T-helper 1 cell (primary cell): ENCODE measurements at regions not wholly inside any gene's neighbourhood (a gene's known extent, or its start where the extent isn't known, plus 50 kb on each side); places are given as distances from the start of the nearest gene placed in this dataset.
"Not testable (repeated sequence)": the region's sequence is repeated elsewhere in the genome, so short reads cannot be mapped to it uniquely, and the experiment has no call there.

ENCODE experiments used
- DNase-seq, 5 donors: peaks; one replicate each; pipeline ENCODE4 v3.0.0-alpha.2; 2012 to 2020

DNA sequence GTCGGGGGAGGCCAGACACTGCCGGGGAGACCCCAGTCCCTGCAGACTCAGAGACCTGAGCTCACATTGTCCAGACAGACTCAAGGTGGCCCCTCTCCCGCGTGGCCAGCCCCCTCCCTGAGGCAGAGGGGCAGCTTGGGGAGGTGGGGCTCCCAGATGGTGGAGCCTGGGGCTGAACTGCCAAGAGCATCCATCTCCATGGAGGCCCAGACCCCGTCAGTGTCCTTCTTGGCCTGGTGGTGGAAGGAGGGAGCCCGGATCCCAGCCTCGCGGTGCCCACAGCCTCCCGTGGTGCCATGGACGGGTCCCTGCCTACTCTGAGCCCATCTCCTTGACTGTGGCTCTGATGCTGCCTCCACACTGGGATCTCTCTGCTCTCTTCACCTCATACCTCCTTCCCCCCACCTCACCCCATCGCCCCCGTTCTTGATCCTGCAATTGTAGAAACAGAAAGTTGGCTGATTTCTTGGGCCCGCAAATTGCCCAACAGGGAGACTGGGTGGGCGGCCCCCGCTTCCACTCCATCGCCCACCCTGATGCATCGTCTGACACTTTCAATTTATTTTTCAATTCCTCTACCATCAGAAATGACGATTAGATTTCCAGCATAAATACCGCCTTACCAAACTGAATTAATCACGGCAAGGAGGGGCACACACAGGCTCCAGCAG, 348.9 kb downstream of the MATN1 start:
- DNase-seq: no peak

DNA sequence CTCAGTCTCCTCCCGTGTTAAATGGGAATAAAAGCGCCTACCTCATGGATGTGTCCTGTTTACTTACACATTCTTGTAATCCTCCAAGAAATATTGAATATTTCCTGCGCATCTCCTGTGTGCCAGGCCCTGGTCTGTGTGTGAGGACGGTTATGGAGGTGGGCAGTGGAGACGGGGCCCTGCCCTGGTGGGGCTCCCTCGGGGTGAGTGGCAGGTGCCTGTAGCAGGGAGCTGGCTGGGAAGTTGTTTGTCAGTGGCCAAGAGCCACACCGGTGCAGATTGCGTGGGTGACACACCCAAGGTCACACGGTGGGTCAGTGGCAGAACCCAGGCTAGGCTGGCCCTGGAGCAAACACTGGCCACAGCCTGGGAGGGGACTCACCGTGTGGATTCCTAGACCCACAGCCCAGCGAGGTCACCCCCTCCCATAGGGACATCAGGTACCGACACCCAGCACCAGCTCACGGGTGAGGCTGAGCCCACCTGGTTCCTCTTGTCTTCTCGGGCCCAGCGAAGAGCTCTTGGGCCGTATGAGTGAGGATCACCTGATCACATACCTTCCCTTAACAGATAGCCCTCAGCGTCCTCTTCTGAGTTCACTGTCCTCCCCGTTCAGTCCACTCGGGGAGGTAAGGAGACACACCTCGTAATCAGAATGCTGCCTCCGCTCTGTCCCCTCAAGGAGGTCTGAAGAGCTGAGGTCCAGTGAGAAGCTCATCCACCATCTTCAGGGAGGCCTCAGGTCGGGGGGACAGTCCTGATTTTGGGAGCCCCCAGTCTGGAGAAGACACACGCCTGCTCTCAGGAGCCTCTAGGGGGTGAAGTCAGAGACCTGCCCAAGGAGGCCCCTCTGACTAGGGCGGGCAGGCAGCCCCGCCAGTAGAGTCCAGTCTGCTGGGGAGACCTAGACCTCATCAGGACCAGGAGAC, 349.6 kb downstream of the MATN1 start:
- DNase-seq: no peak

DNA sequence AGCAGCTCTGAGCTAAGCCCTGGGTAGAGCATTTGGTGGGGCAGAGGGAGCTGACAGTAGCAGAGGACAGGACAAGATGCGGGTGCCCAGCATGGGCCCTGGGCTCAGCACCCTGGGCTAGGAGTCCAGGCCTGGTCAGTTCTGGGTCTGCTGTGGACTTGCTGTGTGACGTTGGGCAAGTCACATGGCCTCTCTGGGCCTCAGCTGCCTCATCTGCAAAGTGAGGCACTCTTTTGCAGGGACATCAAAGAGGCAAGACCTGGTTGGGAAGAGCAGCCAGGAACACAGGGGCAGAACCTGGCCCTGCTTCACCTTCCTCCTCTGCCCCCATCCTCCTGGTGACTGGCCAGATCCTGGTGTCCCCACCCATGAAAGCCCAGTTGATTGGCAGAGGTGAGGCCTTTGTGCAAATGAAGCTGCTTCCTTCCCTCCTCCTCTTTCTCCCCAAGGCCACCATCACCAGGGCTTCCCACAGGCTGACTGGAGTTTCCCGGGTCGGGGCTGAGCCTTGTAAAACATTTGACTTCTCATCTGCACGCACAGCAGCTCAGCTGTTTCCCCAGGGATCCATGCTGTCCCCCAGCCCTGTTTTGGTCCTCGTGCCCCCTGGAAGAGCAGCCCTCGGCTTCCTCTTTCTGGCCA, 350.5 kb downstream of the MATN1 start:
- DNase-seq: no peak

DNA sequence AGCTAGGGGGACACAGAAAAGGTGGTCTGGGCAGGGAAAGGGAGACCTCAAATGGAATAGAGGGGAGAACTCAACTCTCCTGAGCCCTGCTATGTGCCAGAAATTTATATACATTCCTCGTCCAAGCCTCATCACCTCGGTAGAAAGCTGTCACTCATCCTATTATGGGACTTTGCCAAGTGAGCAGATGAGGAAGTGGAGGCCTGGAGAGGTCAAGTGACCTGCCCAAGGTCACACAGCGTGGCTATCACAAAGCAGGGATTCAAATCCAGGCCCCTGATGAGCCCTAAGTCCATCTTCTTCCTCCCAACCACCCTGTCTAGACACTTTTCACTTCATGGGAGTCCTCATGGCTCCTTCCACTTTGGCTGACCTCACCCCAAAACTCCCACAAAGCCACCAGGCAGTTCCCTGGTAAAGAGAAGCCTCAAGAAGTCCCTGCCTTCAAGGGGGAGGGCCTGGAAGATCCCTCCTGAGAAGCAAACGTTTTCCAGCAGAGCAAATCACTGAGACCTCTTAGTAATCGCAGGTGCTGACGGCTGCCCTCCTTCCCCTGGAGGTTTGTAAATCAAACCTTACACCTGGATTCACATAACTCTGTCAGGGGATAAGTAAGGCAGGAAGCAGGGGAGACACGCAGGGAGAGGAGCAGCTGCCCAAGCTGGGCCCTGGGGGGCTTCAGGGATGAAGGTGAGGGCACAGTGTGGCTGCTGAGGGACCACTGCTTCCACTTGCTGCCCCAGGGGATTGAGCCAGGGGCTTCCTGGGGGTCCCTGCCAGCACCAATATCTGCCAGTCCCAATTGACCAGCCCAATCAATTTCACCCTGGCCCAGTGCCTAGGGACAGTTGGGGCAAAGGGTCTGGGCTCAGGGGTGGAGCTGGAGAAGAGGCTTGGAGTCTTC, 351.2 kb downstream of the MATN1 start:
- DNase-seq: no peak

DNA sequence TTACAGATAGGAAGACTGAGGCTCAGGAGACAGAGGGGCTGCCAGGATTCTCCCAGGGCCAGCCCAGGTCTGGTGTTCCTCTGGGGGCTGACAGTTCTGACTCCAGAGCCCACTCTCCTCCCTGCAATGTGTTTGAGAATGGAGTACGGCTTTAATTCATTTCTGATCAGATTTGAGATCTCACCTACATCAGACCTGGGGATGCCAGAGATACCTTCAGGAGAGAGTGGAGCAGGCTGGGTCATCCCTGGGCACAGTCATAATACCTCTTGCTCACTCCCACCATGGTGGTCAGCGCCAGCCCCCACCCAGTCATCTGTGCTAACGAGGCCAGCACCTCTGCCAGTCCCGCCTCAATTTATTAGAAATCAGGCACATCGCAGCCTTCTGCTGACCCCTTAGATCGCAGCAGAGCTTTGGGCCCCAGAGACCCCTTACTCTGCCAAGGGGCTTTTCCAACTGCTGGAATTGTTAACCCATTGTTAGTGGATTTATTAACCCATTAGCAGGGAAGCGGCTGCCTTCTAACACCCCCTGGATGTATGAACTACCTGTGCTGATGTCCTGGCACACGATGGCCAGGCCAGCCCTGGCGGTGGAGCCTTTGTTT, 352.1 kb downstream of the MATN1 start:
- no peak for DNase-seq

DNA sequence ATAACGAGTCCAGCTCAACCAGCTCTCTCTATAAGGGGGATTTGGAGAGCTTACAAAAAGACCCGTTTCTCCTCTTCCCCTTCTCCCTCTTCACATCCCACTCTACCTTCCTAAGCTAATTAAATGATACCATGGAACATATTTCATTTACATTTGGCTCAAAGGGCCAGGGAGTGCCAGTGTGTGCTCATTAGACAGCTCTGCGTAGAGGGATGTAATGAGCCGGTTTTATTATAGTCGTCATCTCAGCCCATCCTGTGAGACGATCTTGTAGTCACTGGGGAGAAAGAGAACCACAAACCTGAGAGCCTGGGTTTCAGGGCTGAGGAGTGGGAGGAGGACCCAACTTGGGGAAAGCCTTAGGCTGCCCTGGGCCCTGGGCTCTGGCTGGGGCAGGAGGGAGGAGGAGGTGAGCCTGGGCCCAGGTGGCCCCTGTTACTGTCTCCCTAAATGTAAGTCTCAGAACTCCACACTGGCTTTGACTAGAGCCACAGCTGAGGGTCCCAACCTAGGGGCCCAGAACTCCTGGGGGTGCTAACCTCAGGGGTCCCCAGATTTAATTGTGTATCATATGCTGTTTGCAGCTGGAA, 354.6 kb downstream of the MATN1 start:
- no peak for DNase-seq

DNA sequence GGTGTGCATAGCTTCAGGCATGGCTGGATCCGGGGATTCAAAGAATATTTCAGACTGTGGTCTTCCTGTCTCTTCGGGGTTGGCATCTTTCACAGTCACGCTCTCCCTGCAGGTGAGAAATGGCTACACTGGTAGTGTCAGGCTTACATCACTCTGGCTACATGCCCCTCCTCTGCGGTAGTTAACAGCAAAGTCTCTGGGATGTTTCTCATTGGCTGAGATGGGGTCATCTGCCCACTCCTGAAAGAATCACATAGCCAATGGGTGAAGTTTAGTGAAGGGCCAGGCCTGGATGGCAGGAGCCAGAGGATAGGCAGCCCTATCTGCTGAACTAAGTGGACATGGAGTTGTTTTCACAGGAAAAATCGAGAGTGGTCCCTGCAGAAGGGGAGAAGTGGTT, 356.5 kb downstream of the MATN1 start:
- no peak for DNase-seq

DNA sequence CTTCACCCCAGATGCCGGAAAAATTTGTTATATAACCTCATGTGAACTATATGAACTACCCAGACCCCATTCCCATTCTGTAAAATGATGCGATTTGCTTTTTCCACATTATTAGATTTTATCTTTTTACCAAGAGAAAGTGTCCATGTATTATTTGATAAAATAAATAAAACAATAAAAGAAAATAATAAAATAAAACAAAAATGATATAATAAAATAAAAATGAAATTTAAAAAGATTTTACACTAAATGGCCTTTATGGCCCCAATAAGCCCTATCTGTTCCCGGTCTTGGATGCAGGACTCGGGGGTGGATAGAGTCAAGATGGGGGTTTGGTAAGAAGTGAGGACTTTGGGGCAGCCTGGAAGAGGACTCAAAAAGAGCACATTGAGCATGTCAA, 357.2 kb downstream of the MATN1 start:
- DNase-seq: no peak

DNA sequence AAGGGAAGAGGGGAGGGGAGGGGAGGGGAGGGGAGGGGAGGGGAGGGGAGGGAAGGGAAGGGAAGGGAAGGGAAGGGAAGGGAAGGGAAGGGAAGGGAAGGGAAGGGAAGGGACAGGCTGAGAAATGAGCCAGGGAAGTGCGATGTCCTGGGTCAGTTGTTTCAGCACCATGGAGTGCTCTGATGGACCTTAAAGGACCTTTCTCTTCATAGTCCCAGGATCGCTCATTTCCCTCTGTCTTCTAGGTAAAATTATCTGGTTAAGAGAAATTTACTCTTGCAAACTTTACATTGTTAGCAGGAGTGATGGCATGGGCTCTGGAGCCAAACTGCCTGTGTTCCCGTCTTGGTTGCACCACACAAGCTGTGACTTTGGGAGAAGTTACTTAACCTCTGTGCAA, 357.8 kb downstream of the MATN1 start:
- no peak for DNase-seq

DNA sequence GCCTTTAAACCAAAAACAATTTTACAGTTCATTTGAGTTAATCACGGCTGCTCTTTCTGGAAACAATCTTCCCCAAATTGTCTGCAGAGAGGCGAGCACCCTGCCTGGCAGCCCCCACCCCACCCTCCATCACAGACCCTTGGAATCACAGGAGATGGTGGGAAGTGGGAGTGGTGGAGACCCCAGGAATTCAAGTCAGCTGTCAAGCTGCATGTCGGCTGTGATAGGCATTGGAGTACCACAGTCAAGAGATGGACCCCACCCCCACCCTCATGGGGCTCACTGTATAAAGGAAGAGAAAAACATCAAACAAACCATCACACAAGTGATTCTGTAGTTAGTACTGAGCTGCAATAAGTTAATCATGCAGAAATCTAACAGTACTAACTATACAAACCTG, 360.4 kb downstream of the MATN1 start:
- no peak for DNase-seq

DNA sequence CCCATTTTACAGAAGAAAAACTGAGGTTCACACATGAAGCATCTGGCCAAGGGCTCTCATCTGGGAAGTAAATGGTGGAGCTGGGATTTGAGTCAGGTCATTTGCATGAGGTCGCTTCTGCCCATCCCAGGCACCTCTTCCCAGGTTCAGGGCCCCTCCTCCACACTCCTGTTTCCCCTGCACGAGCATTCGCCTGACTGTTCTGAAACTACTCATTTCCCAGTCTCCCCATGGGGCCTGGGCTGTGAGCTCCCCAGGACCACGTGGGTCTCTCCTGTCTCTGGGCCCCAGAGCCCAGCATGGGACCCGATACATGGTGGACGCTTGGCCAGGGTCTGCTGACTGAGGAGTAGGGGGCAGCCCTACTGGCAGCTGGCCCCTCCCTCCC, 360.8 kb downstream of the MATN1 start:
- DNase-seq: no peak

DNA sequence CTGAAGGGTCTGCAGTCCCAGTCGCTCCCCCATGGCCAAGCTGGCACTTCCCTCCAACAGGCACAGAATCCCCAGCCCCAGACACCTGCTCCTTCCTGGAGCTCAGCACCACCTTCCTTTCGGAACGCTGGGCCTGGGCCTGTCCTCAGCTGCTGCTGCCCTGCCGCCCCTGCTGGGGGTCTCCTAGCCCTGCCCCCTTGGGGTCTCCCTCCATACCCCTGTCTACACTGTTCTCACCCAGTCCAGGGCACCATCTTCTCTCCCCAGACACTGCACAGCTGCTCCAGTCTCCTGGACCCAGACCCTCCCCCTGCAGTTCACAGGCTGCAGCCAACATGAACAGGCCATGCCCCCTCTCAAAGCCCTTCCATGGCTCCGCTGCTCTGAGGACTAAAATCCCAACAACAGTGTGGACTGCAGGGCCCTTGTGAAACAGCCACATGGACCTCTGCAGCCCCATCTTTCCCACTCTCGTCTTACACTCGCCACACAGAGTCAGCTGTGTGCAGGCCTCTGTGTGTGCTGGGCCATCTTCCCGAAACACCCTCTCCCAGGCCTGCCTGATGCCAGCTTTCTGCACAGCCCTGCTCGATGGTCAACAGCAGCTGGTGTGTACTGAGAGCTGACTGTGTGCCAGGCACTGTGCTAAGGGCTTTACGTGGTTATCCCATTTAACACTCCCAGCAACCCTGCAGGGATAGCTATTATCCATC, 361.3 kb downstream of the MATN1 start:
- not testable (repeated sequence) for DNase-seq

DNA sequence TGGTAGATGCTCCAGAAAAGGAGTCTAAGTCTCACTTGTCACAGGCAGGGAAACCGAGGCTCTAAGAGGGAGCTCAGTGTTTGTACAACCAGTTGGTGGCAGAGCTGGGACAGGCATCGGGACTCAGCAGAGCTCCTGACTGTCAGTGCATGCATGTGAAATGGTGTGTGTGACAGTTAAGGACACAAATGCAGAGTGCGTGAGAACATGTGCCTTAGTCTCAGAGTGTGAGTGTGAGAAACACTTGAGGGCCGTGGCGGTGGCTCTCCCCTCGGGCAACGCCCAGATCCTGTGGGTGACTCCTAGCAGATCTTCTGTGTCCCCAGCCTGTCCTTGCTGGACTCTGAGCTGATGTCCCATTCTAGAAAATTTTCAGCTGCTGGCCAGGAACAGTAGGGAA, 362.6 kb downstream of the MATN1 start:
- no peak for DNase-seq

DNA sequence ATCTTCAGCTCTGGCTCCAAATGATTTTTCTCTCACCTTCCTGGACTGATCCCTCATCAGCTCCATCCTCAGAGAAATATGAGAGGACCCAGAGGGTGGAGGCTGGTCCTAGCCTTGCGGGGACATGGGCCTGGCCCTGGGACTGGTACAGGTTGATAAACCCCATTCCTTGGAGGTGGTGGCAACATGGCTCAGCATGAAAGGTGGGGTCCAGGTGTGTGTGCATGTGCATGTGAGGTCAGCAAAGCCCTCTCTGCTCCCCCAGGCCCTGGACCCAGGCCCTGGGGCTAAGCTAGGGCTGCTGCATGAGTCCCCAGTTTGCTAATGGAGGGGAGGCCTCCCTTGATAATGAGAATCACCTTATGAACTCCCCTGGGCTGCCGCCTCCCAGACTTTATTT, 363.1 kb downstream of the MATN1 start:
- DNase-seq: no peak

DNA sequence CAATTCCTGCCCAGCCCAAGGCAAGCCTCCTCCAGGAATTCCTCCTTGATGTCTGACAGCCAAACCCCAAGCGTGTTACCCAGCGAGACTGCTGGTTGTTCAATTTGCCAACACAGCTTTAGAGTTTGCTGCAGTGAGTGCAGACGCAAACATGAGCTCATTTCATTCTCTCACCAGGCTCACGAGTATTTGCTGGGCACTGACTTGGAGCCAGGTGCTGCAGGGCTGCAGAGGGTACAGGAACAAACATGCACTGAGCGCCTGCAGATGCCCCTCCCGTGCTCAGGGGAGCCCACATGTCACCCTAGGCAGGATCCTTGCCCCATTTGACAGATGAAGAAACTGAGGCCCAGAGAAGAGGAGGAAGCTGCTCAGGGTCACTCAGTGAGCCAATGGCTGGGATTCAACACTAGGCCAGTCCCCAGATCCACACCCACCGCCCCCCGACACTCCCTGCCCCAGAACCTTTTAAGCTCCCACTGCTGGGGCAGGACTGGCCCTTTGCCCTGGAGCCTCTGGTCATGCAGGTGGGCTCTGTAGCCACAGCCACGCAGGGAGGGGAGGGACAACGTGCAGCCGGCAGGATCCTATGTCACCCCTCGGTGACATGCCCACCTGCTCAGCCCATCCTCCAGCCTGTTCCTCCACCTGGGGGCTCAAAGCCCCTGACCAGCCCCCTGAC, 363.7 kb downstream of the MATN1 start:
- DNase-seq: no peak

DNA sequence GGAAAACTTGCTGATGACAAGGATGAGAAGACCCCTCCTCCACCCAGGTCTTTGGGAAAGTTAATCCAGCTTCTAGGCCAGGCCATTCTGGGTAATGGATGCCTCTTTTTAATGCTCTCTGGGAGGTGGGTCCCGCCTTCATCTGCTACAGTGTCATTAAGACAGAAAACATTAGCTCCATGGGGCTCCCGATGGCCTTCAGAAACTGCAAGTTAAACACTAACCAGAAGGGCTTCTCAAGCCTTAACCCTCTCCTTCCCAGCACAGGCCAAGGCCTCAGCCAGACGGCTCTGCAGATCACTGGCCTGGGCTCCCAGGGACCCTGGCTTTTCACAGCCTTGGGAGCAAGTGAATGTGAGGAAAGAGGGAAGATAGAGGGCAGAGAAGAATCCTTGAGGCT, 364.9 kb downstream of the MATN1 start:
- DNase-seq: no peak

DNA sequence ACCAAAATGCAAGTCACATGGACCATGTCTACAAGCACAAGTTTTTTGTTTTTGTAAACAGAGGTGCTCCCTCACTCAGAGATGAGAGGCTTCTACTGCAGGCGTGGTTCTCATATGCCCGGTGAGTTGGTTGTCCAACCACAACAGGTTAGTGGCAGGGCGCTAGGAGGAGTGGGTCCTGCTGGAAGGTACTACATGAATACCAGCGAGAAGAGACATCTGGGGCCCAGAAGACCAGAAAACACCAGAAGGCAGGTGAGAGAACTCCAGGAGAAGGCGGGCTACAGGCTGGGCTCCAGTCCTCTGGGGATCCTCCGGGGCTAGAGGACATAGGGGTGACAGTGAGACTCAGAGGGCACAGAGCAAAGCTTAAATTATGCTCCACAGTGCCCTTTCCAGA, 366.5 kb downstream of the MATN1 start:
- no peak for DNase-seq

DNA sequence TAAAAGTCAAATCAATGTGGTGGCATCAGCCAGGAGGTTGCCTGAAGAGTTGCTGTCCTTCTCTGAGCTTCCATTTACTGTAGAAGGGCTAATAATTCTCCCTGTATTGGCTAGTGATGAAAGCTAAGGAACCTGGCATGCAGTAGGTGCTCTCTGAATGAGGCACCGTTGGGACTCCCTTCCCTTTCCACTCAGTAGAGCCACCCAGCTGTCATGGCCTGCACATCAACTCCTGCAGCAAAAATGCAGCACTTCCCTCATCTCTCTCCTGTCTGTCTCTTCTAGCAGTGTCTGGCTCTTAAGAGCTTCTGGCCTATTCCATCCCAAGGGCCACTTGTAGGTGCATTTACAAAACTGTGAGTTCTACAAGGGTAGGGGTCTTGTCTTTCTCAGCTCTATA, 369.0 kb downstream of the MATN1 start:
- DNase-seq: no peak

DNA sequence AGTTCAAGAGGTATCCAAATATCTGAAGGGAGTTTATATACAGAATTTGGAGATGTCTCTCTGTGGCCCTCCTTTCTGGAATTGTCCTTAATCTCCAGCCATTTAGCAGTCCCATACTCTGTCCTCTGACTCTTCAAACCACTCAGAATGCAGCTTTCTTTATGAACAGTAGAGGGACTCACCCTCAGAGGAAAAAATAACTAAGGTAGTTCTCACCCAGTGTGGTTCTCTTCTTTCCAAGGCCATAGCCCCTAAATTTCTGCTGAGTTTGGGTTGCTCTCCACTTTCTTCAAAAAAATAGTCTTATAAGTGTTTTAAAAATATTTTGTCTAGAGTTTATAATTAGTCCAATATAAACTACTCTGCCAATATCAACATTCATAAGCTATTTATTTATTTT, 369.7 kb downstream of the MATN1 start:
- no peak for DNase-seq

DNA sequence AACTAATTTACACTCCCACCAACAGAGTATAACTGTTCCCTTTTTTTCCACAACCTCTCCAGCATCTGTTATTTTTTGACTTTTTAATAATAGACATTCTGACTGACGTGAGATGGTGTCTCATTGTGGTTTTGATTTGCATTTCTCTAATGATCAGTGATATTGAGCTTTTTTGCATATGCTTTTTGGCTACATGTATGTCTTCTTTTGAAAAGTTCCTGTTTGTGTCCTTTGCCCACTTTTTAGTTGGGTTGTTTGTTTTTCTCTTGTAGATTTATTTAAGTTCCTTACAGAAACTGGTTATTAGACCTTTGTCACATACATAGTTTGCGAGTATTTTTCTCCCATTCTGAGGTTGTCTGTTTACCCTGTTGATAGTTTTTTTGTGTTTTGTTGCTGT, 375.2 kb downstream of the MATN1 start:
- DNase-seq: no peak
